HCT116 (cell line): ENCODE measurements at regions not wholly inside any gene's neighbourhood (a gene's known extent, or its start where the extent isn't known, plus 50 kb on each side); places are given as distances from the start of the nearest gene placed in this dataset.

Experiments used
- ATAC-seq: fragments of 200-7000 bp; cut with Tn5 transposase; 2 replicates; pipeline ENCODE4 v1.9.1; 2020; ENCODE audit warnings: mild to moderate bottlenecking, moderate library complexity
- BruUV-seq: library from RNA; stranded (reverse); fragments of 400-500 nt; replicated peaks from 2 replicates; lab custom pipeline; 2021; lab: Mats Ljungman, UMichigan
- CTCF ChIA-PET: fragments of 300-600 bp; sonication (Branson Sonifier 250); formaldehyde crosslinking; loops from one replicate; lab custom pipeline; 2021; ENCODE audit warnings: antibody characterized with exemption; lab: Charles Lee
- POLR2A ChIA-PET: fragments of 300-600, 350-600 bp; sonication (Branson Sonifier 250); formaldehyde crosslinking; loops from one replicate; lab custom pipeline; 2021; ENCODE audit warnings: antibody characterized with exemption; lab: Charles Lee
- RAD21 ChIA-PET, 2 experiments: fragments of 300-600 bp; sonication (Branson Sonifier 250); formaldehyde crosslinking; loops; one replicate each; lab custom pipeline; 2023; ENCODE audit warnings: low total read pairs in 2 of 2; ENCODE audit not compliant: uncharacterized antibody in 2 of 2, unreplicated experiment in 2 of 2, low non-redundant PET in 1 of 2; lab: Charles Lee
- DNase-seq: peaks from one replicate; pipeline ENCODE4 v3.0.0-alpha.2; 2010; ENCODE audit warnings: low read depth, low spot score
- H2AFZ ChIP-seq: fragments of 200-600 bp; shearing (Covaris generic), sonication (generic); 2 replicates; pipeline ENCODE4 v1.6.1; 2017; ENCODE audit warnings: low read depth, mixed run types, mixed read lengths, antibody characterized with exemption, low read length; ENCODE audit not compliant: poor library complexity, severe bottlenecking
- H3K27ac ChIP-seq: 2 replicates; pipeline ENCODE4 v1.5.1; 2012; ENCODE audit warnings: low read depth, low read length
- H3K27me3 ChIP-seq: fragments of 200-600 bp; sonication (generic); 2 replicates; pipeline ENCODE4 v1.6.1; 2016; ENCODE audit warnings: mixed run types, low read length, mixed read lengths; ENCODE audit not compliant: insufficient read depth
- H3K36me3 ChIP-seq, 2 experiments: fragments of 200-500 bp in 1 of 2; fragments of 200-600 bp in 1 of 2; sonication (Bioruptor generic) in 1 of 2; sonication (generic) in 1 of 2; 2 replicates each; pipeline versions ENCODE4 v1.5.1 to v1.6.1; 2014 to 2016; ENCODE audit warnings: low read length in 2 of 2, inconsistent platforms in 1 of 2, mixed read lengths in 1 of 2, mixed run types in 1 of 2; ENCODE audit not compliant: insufficient read depth in 2 of 2, control insufficient read depth in 1 of 2
- H3K4me1 ChIP-seq, 2 experiments: fragments of 200-600 bp in 1 of 2; sonication (generic) in 1 of 2; 2 replicates each; pipeline versions ENCODE4 v1.5.1 to v1.6.1; 2012 to 2017; ENCODE audit warnings: low read length in 2 of 2, inconsistent platforms in 1 of 2, mild to moderate bottlenecking in 1 of 2, mixed read lengths in 1 of 2, mixed run types in 1 of 2, moderate library complexity in 1 of 2; ENCODE audit not compliant: insufficient read depth in 2 of 2, control insufficient read depth in 1 of 2
- H3K4me2 ChIP-seq: fragments of 200-600 bp; sonication (generic); 2 replicates; pipeline ENCODE4 v1.6.1; 2017; ENCODE audit warnings: mixed run types, low read length, mixed read lengths
- H3K4me3 ChIP-seq, 2 experiments: fragments of 200-600 bp in 1 of 2; sonication (generic) in 1 of 2; replicated peaks in 1 of 2; 2 replicates each; pipeline ENCODE4 v1.5.1; 2011 to 2016; ENCODE audit warnings: low read length in 2 of 2, control low read depth in 1 of 2, low read depth in 1 of 2, mild to moderate bottlenecking in 1 of 2, mixed read lengths in 1 of 2, mixed run types in 1 of 2
- H3K79me2 ChIP-seq: fragments of 200-600 bp; sonication (generic); 2 replicates; pipeline ENCODE4 v1.6.1; 2017; ENCODE audit warnings: mild to moderate bottlenecking, mixed run types, low read length, moderate library complexity, mixed read lengths; ENCODE audit not compliant: insufficient read depth
- H3K9ac ChIP-seq: fragments of 200-600 bp; sonication (generic); 2 replicates; pipeline ENCODE4 v1.6.1; 2016; ENCODE audit warnings: low read length, mixed read lengths
- H3K9me2 ChIP-seq: fragments of 200-600 bp; sonication (generic), shearing (Covaris generic); 2 replicates; pipeline ENCODE4 v1.6.1; 2017; ENCODE audit warnings: mixed run types, mild to moderate bottlenecking, moderate library complexity; ENCODE audit not compliant: insufficient read depth
- H3K9me3 ChIP-seq, 2 experiments: fragments of 200-500 bp in 1 of 2; fragments of 200-600 bp in 1 of 2; sonication (Bioruptor generic) in 1 of 2; sonication (generic) in 1 of 2; 2 replicates each; pipeline ENCODE4 v1.6.1; 2014 to 2017; ENCODE audit warnings: low read length in 2 of 2, mixed read lengths in 2 of 2, inconsistent platforms in 1 of 2, low read depth in 1 of 2, mild to moderate bottlenecking in 1 of 2, mixed run types in 1 of 2, moderate library complexity in 1 of 2; ENCODE audit not compliant: control insufficient read depth in 1 of 2, insufficient read depth in 1 of 2
- H4K20me1 ChIP-seq: fragments of 200-600 bp; sonication (generic), shearing (Covaris generic); 2 replicates; pipeline ENCODE4 v1.6.1; 2017; ENCODE audit warnings: mixed run types, mild to moderate bottlenecking, moderate library complexity; ENCODE audit not compliant: insufficient read depth
- CEBPB ChIP-seq: IDR thresholded peaks from 2 replicates; pipeline ENCODE4 v1.6.1; 2012; ENCODE audit warnings: low read depth
- EGR1 ChIP-seq: IDR thresholded peaks from 2 replicates; pipeline ENCODE4 v1.6.1; 2012; ENCODE audit warnings: low read depth
- ELF1 ChIP-seq: IDR thresholded peaks from 2 replicates; pipeline ENCODE4 v1.6.1; 2012; ENCODE audit warnings: low read depth, borderline replicate concordance
- EZH2phosphoT487 ChIP-seq: fragments of 200-600 bp; IDR thresholded peaks from 2 replicates; pipeline ENCODE4 v1.6.1; 2018; ENCODE audit warnings: antibody characterized with exemption, borderline replicate concordance
- POLR2A ChIP-seq: IDR thresholded peaks from 2 replicates; pipeline ENCODE4 v1.7.0; 2011; ENCODE audit warnings: borderline replicate concordance; ENCODE audit not compliant: insufficient read depth, insufficient read length; ENCODE audit errors: extremely low read depth
- SIN3A ChIP-seq: IDR thresholded peaks from 2 replicates; pipeline ENCODE4 v1.6.1; 2012; ENCODE audit warnings: low read depth
- SP1 ChIP-seq: IDR thresholded peaks from 2 replicates; pipeline ENCODE4 v1.6.1; 2012; ENCODE audit warnings: low read depth
- TCF7L2 ChIP-seq: IDR thresholded peaks from 2 replicates; pipeline ENCODE4 v1.7.0; 2011; ENCODE audit warnings: borderline replicate concordance, inconsistent platforms; ENCODE audit not compliant: insufficient read depth, insufficient read length; ENCODE audit errors: extremely low read depth
- YY1 ChIP-seq: IDR thresholded peaks from 2 replicates; pipeline ENCODE4 v1.6.1; 2011; ENCODE audit warnings: low read length, low read depth, moderate library complexity, mild to moderate bottlenecking; ENCODE audit not compliant: insufficient replicate concordance; ENCODE audit errors: extremely low read depth
- ZFX ChIP-seq: fragments of 450-650 bp; IDR thresholded peaks from 2 replicates; pipeline ENCODE4 v1.6.1; 2017
- intact Hi-C: fragments of 100-400 bp; cut with micrococcal nuclease; formaldehyde crosslinking; loops from 2 replicates; pipeline ENCODE4 v1.10.0; 2022

GRCh38 chr5:118320121-118320520 is 668.2 kb downstream of the DTWD2 start:
- Histone ChIP-seq H3K36me3 (no peaks in the 10 kb centered on the region), H3K9me3 (no peaks in the 10 kb centered on the region), H3K27me3 (no peaks in the 10 kb centered on the region), H3K4me3 (no peak overlapping the region), H3K27ac (no peak overlapping the region), H3K4me2 (no peak overlapping the region), H2AFZ (no peak overlapping the region), H3K4me1 (no peaks in the 10 kb centered on the region), H4K20me1 (no peaks in the 10 kb centered on the region), H3K9me2 (no peaks in the 10 kb centered on the region), H3K79me2 (no peaks in the 10 kb centered on the region), H3K9ac (no peak overlapping the region)
- DNase-seq, result no peak
- ATAC-seq, result no peak
- POLR2A ChIA-PET, result no interaction called here
- RAD21 ChIA-PET, result no interaction called here
- TF ChIP-seq YY1, result no peak
- CTCF ChIA-PET, result no interaction called here
- BruUV-seq, result no TSS peak
- intact Hi-C loops, result no loop called here

GRCh38 chr5:118314931-118315330 is 673.4 kb downstream of the DTWD2 start:
- H3K9me3 ChIP-seq, result no peaks in the 10 kb centered on the region
- DNase-seq, result no peak
- H3K4me3 ChIP-seq, result no peak overlapping the region
- no peak overlapping the region for H3K27ac ChIP-seq
- no peaks in the 10 kb centered on the region for H3K27me3 ChIP-seq
- no peak overlapping the region for H2AFZ ChIP-seq
- intact Hi-C loops, result no loop called here
- H3K36me3 ChIP-seq, result no peaks in the 10 kb centered on the region
- no peaks in the 10 kb centered on the region for H3K4me1 ChIP-seq
- POLR2A ChIA-PET, result no interaction called here
- ATAC-seq, result no peak
- no peaks in the 10 kb centered on the region for H4K20me1 ChIP-seq
- no peak overlapping the region for H3K9ac ChIP-seq
- H3K9me2 ChIP-seq, result no peaks in the 10 kb centered on the region
- H3K4me2 ChIP-seq, result no peak overlapping the region
- TF ChIP-seq SP1 (no peak), YY1 (no peak), EZH2phosphoT487 (no peak), CEBPB (no peak), POLR2A (no peak), SIN3A (no peak), EGR1 (no peak), ZFX (no peak), TCF7L2 (no peak), ELF1 (no peak)
- RAD21 ChIA-PET, result no interaction called here
- no peaks in the 10 kb centered on the region for H3K79me2 ChIP-seq
- CTCF ChIA-PET, result no interaction called here
- BruUV-seq, result no TSS peak
